ENCODE measurements at regions not wholly inside any gene's neighbourhood (a gene's known extent, or its start where the extent isn't known, plus 50 kb on each side); places are given as distances from the start of the nearest gene placed in this dataset.

DNA sequence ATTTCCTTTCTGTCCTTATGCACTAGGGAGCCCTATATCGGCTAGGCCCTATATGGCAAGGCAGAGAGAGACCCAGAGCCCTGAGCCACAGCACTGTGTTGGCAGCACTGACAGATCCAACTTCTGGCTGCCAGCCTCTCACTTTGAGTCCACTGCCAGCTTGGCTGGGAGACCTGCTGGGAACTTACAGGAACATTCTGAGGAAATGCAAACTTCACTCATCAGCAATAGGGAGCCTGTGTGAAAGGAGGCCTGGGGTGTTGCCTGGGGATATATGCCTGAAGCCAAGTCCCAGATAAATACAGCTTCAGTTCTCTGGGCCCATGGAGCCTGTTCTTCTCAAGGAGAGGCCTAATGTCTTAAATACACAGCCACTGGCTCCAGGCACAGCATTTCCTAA lies 78.0 kb downstream of the ADRB2 start:
- TF ChIP-seq, protein P1, sequence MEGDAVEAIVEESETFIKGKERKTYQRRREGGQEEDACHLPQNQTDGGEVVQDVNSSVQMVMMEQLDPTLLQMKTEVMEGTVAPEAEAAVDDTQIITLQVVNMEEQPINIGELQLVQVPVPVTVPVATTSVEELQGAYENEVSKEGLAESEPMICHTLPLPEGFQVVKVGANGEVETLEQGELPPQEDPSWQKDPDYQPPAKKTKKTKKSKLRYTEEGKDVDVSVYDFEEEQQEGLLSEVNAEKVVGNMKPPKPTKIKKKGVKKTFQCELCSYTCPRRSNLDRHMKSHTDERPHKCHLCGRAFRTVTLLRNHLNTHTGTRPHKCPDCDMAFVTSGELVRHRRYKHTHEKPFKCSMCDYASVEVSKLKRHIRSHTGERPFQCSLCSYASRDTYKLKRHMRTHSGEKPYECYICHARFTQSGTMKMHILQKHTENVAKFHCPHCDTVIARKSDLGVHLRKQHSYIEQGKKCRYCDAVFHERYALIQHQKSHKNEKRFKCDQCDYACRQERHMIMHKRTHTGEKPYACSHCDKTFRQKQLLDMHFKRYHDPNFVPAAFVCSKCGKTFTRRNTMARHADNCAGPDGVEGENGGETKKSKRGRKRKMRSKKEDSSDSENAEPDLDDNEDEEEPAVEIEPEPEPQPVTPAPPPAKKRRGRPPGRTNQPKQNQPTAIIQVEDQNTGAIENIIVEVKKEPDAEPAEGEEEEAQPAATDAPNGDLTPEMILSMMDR (IDR thresholded peaks at IDR 0.05): no peak
- no peak for TF ChIP-seq POLR2A (IDR thresholded peaks at IDR 0.05)
